MCF 10A (cell line): ENCODE measurements at regions not wholly inside any gene's neighbourhood (a gene's known extent, or its start where the extent isn't known, plus 50 kb on each side); places are given as distances from the start of the nearest gene placed in this dataset.

Experiments
- BruUV-seq: library from RNA; stranded (reverse); fragments of 400-500 nt; replicated peaks from 2 replicates; lab custom pipeline; 2021; lab: Mats Ljungman, UMichigan
- CTCF ChIA-PET: fragments of 300-600 bp; sonication (Branson Sonifier 250); formaldehyde crosslinking; extraction: SDS; loops from one replicate; lab custom pipeline; 2021; ENCODE audit warnings: antibody characterized with exemption, inconsistent platforms; lab: Yijun Ruan, JAX
- POLR2A ChIA-PET: fragments of 300-600, 350-650 bp; sonication (Branson Sonifier 250); formaldehyde crosslinking; extraction: SDS; loops from one replicate; lab custom pipeline; 2020; ENCODE audit warnings: antibody characterized with exemption, inconsistent platforms; lab: Yijun Ruan, JAX
- DNase-seq: peaks from one replicate; pipeline ENCODE4 v3.0.0-alpha.2; 2018; ENCODE audit not compliant: unreplicated experiment
- H3K27ac Mint-ChIP-seq: one replicate; pipeline ENCODE4 v1.8.0; 2022; ENCODE audit warnings: mild to moderate bottlenecking, low read depth, mixed read lengths; ENCODE audit not compliant: unreplicated experiment
- H3K27me3 Mint-ChIP-seq: one replicate; pipeline ENCODE4 v1.8.0; 2022; ENCODE audit warnings: mixed read lengths; ENCODE audit not compliant: insufficient read depth, unreplicated experiment
- H3K36me3 Mint-ChIP-seq: one replicate; pipeline ENCODE4 v1.8.0; 2022; ENCODE audit warnings: mild to moderate bottlenecking, moderate library complexity, mixed read lengths; ENCODE audit not compliant: insufficient read depth, unreplicated experiment
- H3K4me1 Mint-ChIP-seq: one replicate; pipeline ENCODE4 v1.8.0; 2022; ENCODE audit warnings: mixed read lengths; ENCODE audit not compliant: insufficient read depth, unreplicated experiment
- H3K4me3 Mint-ChIP-seq: one replicate; pipeline ENCODE4 v1.8.0; 2022; ENCODE audit warnings: mild to moderate bottlenecking, moderate library complexity, mixed read lengths; ENCODE audit not compliant: unreplicated experiment
- H3K9me3 Mint-ChIP-seq: one replicate; pipeline ENCODE4 v1.8.0; 2022; ENCODE audit warnings: mixed read lengths; ENCODE audit not compliant: unreplicated experiment
- intact Hi-C: fragments of 100-400 bp; cut with micrococcal nuclease; formaldehyde crosslinking; loops from 2 replicates; pipeline ENCODE4 v1.14.1; 2022
- TF ChIP-seq, protein P1 (sequence below): fragments of 200-600 bp; IDR thresholded peaks from one replicate; pipeline ENCODE4 v1.8.0; 2022; ENCODE audit warnings: antibody characterized with exemption, mild to moderate bottlenecking; ENCODE audit not compliant: unreplicated experiment

DNA sequence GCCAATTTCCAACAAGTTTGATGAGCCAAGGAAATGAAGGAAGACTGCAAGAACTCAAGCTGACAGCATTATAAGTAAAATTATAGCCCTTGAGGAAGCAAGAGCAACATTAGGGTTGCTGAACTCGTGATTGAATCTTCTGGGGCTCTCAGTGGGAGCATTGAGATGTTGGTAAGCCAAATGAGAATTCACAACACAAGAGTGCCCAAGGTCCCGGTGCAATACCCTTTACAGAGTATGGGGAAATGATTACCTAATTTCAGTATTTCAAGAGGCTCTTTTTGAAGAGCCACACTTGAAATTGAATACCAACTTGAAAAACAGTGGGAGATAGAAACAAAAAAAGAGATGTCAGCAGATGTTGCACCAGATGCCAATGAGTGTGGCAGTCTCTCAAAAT is 554.5 kb downstream of the STK39 start:
- TF ChIP-seq, protein P1, sequence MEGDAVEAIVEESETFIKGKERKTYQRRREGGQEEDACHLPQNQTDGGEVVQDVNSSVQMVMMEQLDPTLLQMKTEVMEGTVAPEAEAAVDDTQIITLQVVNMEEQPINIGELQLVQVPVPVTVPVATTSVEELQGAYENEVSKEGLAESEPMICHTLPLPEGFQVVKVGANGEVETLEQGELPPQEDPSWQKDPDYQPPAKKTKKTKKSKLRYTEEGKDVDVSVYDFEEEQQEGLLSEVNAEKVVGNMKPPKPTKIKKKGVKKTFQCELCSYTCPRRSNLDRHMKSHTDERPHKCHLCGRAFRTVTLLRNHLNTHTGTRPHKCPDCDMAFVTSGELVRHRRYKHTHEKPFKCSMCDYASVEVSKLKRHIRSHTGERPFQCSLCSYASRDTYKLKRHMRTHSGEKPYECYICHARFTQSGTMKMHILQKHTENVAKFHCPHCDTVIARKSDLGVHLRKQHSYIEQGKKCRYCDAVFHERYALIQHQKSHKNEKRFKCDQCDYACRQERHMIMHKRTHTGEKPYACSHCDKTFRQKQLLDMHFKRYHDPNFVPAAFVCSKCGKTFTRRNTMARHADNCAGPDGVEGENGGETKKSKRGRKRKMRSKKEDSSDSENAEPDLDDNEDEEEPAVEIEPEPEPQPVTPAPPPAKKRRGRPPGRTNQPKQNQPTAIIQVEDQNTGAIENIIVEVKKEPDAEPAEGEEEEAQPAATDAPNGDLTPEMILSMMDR: no peak
- no peaks in the 10 kb centered on the region for H3K27me3 Mint-ChIP-seq
- no TSS peak for BruUV-seq
- no peaks in the 10 kb centered on the region for H3K9me3 Mint-ChIP-seq
- DNase-seq: no peak
- no peak overlapping the region for H3K27ac Mint-ChIP-seq
- no peak overlapping the region for H3K4me3 Mint-ChIP-seq
- intact Hi-C loops: no loop called here
- H3K36me3 Mint-ChIP-seq: no peaks in the 10 kb centered on the region
- ChIA-PET CTCF (no interaction called here), POLR2A (no interaction called here)
- H3K4me1 Mint-ChIP-seq: peaks cover 5% of the 10 kb centered on the region

DNA sequence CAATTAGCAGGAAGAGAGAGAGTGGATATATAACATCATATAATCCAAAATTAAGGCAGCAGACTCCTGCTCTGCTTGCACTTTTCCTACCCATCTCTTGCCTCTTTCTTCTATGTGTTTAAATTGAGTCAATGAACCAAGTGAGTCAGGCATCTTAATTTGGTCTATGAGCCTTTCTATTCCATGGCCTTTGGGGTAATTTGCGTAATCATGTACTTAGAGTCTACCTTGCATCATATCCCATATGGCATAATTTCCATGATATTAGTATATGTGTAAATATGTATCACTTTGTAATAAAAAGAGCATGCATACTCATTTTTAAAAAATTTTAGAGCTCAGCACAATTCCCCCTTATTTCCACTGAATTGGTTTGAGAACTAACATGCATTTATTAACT is 555.2 kb downstream of the STK39 start:
- no peaks in the 10 kb centered on the region for H3K27me3 Mint-ChIP-seq
- TF ChIP-seq, protein P1: no peak
- intact Hi-C loops: no loop called here
- DNase-seq: peak; percentile 78
- no peaks in the 10 kb centered on the region for H3K36me3 Mint-ChIP-seq
- BruUV-seq: no TSS peak
- H3K27ac Mint-ChIP-seq: no peak overlapping the region
- ChIA-PET CTCF (no interaction called here), POLR2A (no interaction called here)
- H3K4me3 Mint-ChIP-seq: no peak overlapping the region
- peaks cover 5% of the 10 kb centered on the region for H3K4me1 Mint-ChIP-seq
- no peaks in the 10 kb centered on the region for H3K9me3 Mint-ChIP-seq

DNA sequence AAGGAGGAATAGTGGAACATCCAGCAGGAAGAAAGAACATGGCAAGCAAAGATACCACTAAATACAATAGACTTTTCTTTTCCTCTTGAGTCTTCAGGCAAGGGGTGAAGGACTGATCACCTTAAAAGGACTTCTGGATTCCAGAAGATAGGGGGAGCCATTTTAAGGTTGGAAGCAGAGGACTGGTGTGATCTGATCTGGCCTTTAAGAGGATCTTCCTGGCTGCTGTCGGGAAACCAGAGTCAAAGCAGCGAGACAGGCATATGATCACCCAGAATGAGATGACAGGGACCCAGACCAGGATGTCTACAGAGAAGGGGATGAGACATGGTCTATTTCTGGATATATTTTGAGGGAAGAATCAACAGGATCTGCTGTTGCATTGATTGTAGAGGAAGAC is 558.0 kb downstream of the STK39 start:
- BruUV-seq: no TSS peak
- TF ChIP-seq, protein P1: no peak
- peaks cover 5% of the 10 kb centered on the region for H3K4me1 Mint-ChIP-seq
- H3K9me3 Mint-ChIP-seq: no peaks in the 10 kb centered on the region
- no peak overlapping the region for H3K27ac Mint-ChIP-seq
- POLR2A ChIA-PET: no interaction called here
- no peak overlapping the region for H3K4me3 Mint-ChIP-seq
- CTCF ChIA-PET: interaction anchor here (0.5 to 0.7 kb wide), 2 partner anchors 26 to 336 kb away, joined by 3 to 4 read pairs; no protein-coding TSS in a partner anchor
- no peaks in the 10 kb centered on the region for H3K27me3 Mint-ChIP-seq
- peak; percentile 39 for DNase-seq
- H3K36me3 Mint-ChIP-seq: no peaks in the 10 kb centered on the region
- intact Hi-C loops: no loop called here

DNA sequence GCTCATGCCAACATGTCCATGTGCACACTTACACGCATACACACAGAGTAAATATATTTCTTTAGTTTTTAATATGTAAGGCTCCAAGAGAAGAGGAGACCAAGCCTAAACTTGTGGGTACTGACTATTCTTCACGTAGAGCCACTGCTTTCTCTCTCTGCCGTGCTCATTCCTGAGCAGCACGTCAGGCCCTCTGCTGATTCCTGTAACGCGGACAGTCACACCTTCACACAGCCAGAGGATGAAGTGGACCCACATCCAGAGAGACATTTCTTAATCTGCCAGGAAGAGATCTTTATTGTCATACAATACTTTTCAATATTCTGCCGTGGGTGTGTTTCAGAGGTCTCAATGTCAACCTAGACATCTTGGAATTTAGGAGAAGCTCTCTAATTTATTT is 560.7 kb downstream of the STK39 start:
- H3K27ac Mint-ChIP-seq: no peak overlapping the region
- H3K4me1 Mint-ChIP-seq: no peaks in the 10 kb centered on the region
- no peak for DNase-seq
- no peaks in the 10 kb centered on the region for H3K9me3 Mint-ChIP-seq
- TF ChIP-seq, protein P1: no peak
- no peak overlapping the region for H3K4me3 Mint-ChIP-seq
- H3K36me3 Mint-ChIP-seq: no peaks in the 10 kb centered on the region
- no TSS peak for BruUV-seq
- ChIA-PET POLR2A (no interaction called here), CTCF (interaction anchor here (0.7 kb wide), 1 partner anchor 1368 kb away, joined by 5 read pairs; no protein-coding TSS in a partner anchor)
- intact Hi-C loops: no loop called here
- no peaks in the 10 kb centered on the region for H3K27me3 Mint-ChIP-seq
